Endothelial cell of umbilical vein (primary cell): ENCODE measurements at regions not wholly inside any gene's neighbourhood (a gene's known extent, or its start where the extent isn't known, plus 50 kb on each side); places are given as distances from the start of the nearest gene placed in this dataset.

Source experiments
- BruUV-seq: library from RNA; stranded (reverse); fragments of 400-500 nt; replicated peaks from 2 replicates; lab custom pipeline; 2021; lab: Mats Ljungman, UMichigan
- CTCF ChIA-PET: fragments of 300-600, 350-600 bp; sonication (Branson Sonifier 250); formaldehyde crosslinking; loops from one replicate; lab custom pipeline; 2021; ENCODE audit warnings: antibody characterized with exemption, inconsistent platforms; lab: Charles Lee
- POLR2A ChIA-PET: fragments of 300-600, 350-600 bp; sonication (Branson Sonifier 250); formaldehyde crosslinking; loops from one replicate; lab custom pipeline; 2021; ENCODE audit warnings: antibody characterized with exemption, inconsistent platforms; lab: Charles Lee
- DNase-seq: peaks from one replicate; pipeline ENCODE4 v3.0.0-alpha.2; 2011; ENCODE audit warnings: low read depth, low spot score
- FAIRE-seq: peaks from 2 replicates; lab custom pipeline; 2011; peaks lifted over from hg19 to GRCh38; lab: Jason Lieb, UNC
- H2AFZ ChIP-seq: 2 replicates; pipeline ENCODE4 v1.6.0; 2012; ENCODE audit warnings: low read depth, low read length, control low read depth, inconsistent platforms
- H3K27ac ChIP-seq: 2 replicates; pipeline ENCODE4 v1.5.1; 2011; ENCODE audit warnings: low read depth, mild to moderate bottlenecking, control low read depth, low read length, moderate library complexity; ENCODE audit not compliant: insufficient read depth
- H3K27me3 ChIP-seq, 2 experiments: 2 replicates each; pipeline versions ENCODE4 v1.6.0 to v1.6.1; 2011; ENCODE audit warnings: low read length in 2 of 2, mixed read lengths in 1 of 2; ENCODE audit not compliant: control insufficient read depth in 2 of 2, insufficient read depth in 2 of 2
- H3K36me3 ChIP-seq, 2 experiments: 2 replicates in 1 of 2; 3 replicates in 1 of 2; pipeline ENCODE4 v1.5.1; 2011; ENCODE audit warnings: low read length in 2 of 2, mild to moderate bottlenecking in 1 of 2, moderate library complexity in 1 of 2; ENCODE audit not compliant: control insufficient read depth in 2 of 2, insufficient read depth in 2 of 2; ENCODE audit errors: extremely low read depth in 1 of 2
- H3K4me1 ChIP-seq: 3 replicates; pipeline ENCODE4 v1.5.1; 2011; ENCODE audit warnings: mild to moderate bottlenecking, low read length; ENCODE audit not compliant: control insufficient read depth, insufficient read depth; ENCODE audit errors: extremely low read depth
- H3K4me2 ChIP-seq: 2 replicates; pipeline ENCODE4 v1.6.1; 2011; ENCODE audit warnings: low read length, control low read depth, mixed read lengths; ENCODE audit not compliant: insufficient read depth
- H3K4me3 ChIP-seq, 3 experiments: fragments of 200-600 bp in 1 of 3; sonication (generic), shearing (Covaris generic) in 1 of 3; replicated peaks in 1 of 3; 2 replicates each; pipeline ENCODE4 v1.5.1; 2011 to 2016; ENCODE audit warnings: control low read depth in 3 of 3, low read length in 3 of 3, mild to moderate bottlenecking in 2 of 3, inconsistent platforms in 1 of 3, low read depth in 1 of 3, moderate library complexity in 1 of 3; ENCODE audit not compliant: insufficient read depth in 1 of 3
- H3K79me2 ChIP-seq: 2 replicates; pipeline ENCODE4 v1.6.0; 2012; ENCODE audit warnings: low read length, inconsistent platforms; ENCODE audit not compliant: control insufficient read depth, insufficient read depth
- H3K9ac ChIP-seq: replicated peaks from 2 replicates; pipeline ENCODE3; 2011; ENCODE audit warnings: low read length, control low read depth; ENCODE audit not compliant: insufficient read depth; ENCODE audit errors: extremely low read depth
- H3K9me1 ChIP-seq: replicated peaks from 3 replicates; pipeline ENCODE4 v1.6.0; 2011; ENCODE audit warnings: mild to moderate bottlenecking, low read length; ENCODE audit not compliant: control insufficient read depth, insufficient read depth; ENCODE audit errors: extremely low read depth
- H3K9me3 ChIP-seq: replicated peaks from 2 replicates; pipeline ENCODE4 v1.5.1; 2012; ENCODE audit warnings: low read length, inconsistent platforms; ENCODE audit not compliant: control insufficient read depth, insufficient read depth
- H4K20me1 ChIP-seq: replicated peaks from 2 replicates; pipeline ENCODE3; 2011; ENCODE audit warnings: mild to moderate bottlenecking, low read length; ENCODE audit not compliant: control insufficient read depth, insufficient read depth; ENCODE audit errors: extremely low read depth
- EZH2 ChIP-seq: IDR thresholded peaks from 2 replicates; pipeline ENCODE4 v1.6.1; 2012; ENCODE audit warnings: borderline replicate concordance, low read depth, mild to moderate bottlenecking, moderate library complexity, low read length, inconsistent platforms; ENCODE audit not compliant: severe bottlenecking
- FOS ChIP-seq: IDR thresholded peaks from 2 replicates; pipeline ENCODE4 v1.6.1; 2011; ENCODE audit warnings: mild to moderate bottlenecking, low read length, moderate library complexity, borderline replicate concordance; ENCODE audit not compliant: insufficient read depth
- GATA2 ChIP-seq: IDR thresholded peaks from 2 replicates; pipeline ENCODE4 v1.7.0; 2011; ENCODE audit warnings: low read depth, mild to moderate bottlenecking, moderate library complexity, mixed read lengths, low read length; ENCODE audit not compliant: insufficient read length, insufficient read depth
- JUN ChIP-seq: IDR thresholded peaks from 2 replicates; pipeline ENCODE4 v1.6.1; 2011; ENCODE audit warnings: borderline replicate concordance, low read depth; ENCODE audit not compliant: insufficient read length, insufficient read depth
- MYC ChIP-seq: IDR thresholded peaks from one replicate; pipeline ENCODE4 v1.6.1; 2011; ENCODE audit warnings: mild to moderate bottlenecking, low read depth, low read length
- POLR2A ChIP-seq: IDR thresholded peaks from 2 replicates; pipeline ENCODE4 v1.6.1; 2012; ENCODE audit warnings: low read depth, mild to moderate bottlenecking, control low read depth, low read length
- POLR2AphosphoS5 ChIP-seq: IDR thresholded peaks from 2 replicates; pipeline ENCODE4 v1.6.1; 2012; ENCODE audit warnings: low read depth, mild to moderate bottlenecking, control low read depth, low read length, moderate library complexity; ENCODE audit not compliant: insufficient read depth
- dilution Hi-C: fragments of 300-500 bp; cut with MboI; formaldehyde crosslinking; loops from one replicate; pipeline ENCODE4 v1.15.0; 2019; ENCODE audit warnings: low sequenced_read_pairs; ENCODE audit not compliant: extremely low pct_ligation_motif_present
- intact Hi-C: fragments of 100-400 bp; cut with micrococcal nuclease; formaldehyde crosslinking; loops from one replicate; pipeline ENCODE4 v1.10.0; 2022
- TF ChIP-seq, protein P1 (sequence below): IDR thresholded peaks from 2 replicates; pipeline ENCODE4 v1.6.1; 2011; ENCODE audit not compliant: insufficient read depth, insufficient read length
- TF ChIP-seq, protein P2 (sequence below), 2 donors: IDR thresholded peaks; 1 replicate in 1 of 2; 2 replicates in 1 of 2; pipeline ENCODE4 v1.5.1; 2011; ENCODE audit warnings: low read length in 2 of 2, mild to moderate bottlenecking in 2 of 2, moderate library complexity in 2 of 2, control low read depth in 1 of 2, inconsistent platforms in 1 of 2, low read depth in 1 of 2; ENCODE audit not compliant: insufficient read depth in 1 of 2; ENCODE audit errors: extremely low read depth in 1 of 2

DNA sequence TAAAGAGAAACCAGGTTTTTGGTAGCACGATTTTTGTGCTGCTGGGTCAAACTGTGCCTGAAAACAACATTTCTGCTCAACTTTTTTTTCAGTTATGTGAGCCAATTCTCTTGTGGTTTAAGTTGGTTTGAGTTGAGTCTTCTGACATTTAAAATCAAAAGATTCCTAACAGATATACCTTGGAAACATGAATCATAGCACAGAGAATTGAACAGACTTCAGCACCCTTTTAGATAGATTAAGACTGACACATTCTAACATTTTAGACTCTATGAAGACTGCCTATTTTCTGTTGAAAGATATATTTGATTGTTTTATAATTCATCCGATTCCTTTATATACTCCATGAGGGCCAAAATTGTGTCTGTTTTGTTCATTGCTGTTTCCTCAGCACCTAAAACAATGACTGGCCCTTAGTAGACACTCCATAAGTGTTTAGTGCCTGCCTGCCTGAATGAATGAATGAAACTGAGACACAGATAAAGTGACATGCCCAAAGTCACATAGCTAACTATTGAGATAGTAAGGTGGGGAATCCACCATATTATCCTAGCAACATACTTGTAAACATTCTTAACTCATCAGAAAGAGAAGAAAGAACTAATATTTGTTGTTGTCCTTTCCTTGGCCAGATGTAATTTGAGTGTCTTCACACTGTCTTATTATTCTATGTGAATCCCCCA, 624.0 kb downstream of the MID1IP1 start:
- FAIRE-seq (peak; percentile 44), DNase-seq (no peak)
- Histone ChIP-seq H3K4me1 (peaks cover 2% of the 10 kb centered on the region), H3K27ac (no peak overlapping the region), H3K9me3 (no peaks in the 10 kb centered on the region), H3K27me3 (no peaks in the 10 kb centered on the region), H3K9ac (no peak overlapping the region), H2AFZ (no peak overlapping the region), H3K4me3 (no peak overlapping the region), H3K79me2 (no peaks in the 10 kb centered on the region), H3K9me1 (no peaks in the 10 kb centered on the region), H3K4me2 (no peak overlapping the region), H4K20me1 (no peaks in the 10 kb centered on the region), H3K36me3 (no peaks in the 10 kb centered on the region)
- dilution Hi-C loops = no loop called here
- POLR2A ChIA-PET = no interaction called here
- TF ChIP-seq MYC (no peak), POLR2AphosphoS5 (no peak), EZH2 (no peak), FOS (no peak), POLR2A (no peak), GATA2 (no peak), JUN (no peak)
- TF ChIP-seq, protein P1, sequence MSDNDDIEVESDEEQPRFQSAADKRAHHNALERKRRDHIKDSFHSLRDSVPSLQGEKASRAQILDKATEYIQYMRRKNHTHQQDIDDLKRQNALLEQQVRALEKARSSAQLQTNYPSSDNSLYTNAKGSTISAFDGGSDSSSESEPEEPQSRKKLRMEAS = no peak
- TF ChIP-seq, protein P2, sequence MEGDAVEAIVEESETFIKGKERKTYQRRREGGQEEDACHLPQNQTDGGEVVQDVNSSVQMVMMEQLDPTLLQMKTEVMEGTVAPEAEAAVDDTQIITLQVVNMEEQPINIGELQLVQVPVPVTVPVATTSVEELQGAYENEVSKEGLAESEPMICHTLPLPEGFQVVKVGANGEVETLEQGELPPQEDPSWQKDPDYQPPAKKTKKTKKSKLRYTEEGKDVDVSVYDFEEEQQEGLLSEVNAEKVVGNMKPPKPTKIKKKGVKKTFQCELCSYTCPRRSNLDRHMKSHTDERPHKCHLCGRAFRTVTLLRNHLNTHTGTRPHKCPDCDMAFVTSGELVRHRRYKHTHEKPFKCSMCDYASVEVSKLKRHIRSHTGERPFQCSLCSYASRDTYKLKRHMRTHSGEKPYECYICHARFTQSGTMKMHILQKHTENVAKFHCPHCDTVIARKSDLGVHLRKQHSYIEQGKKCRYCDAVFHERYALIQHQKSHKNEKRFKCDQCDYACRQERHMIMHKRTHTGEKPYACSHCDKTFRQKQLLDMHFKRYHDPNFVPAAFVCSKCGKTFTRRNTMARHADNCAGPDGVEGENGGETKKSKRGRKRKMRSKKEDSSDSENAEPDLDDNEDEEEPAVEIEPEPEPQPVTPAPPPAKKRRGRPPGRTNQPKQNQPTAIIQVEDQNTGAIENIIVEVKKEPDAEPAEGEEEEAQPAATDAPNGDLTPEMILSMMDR (IDR thresholded peaks at IDR 0.05; ENCODE audit: extremely low read depth in 1 of 2, insufficient read depth in 1 of 2, low read depth in 1 of 2, low read length in 2 of 2) = no peak
- intact Hi-C loops = no loop called here
- CTCF ChIA-PET = no interaction called here
- BruUV-seq = no TSS peak
